IMR-90 (cell line): ENCODE measurements at regions not wholly inside any gene's neighbourhood (a gene's known extent, or its start where the extent isn't known, plus 50 kb on each side); places are given as distances from the start of the nearest gene placed in this dataset.

ENCODE experiments used
- ATAC-seq: fragments of 200-7000 bp; cut with Tn5 transposase; 2 replicates; pipeline ENCODE4 v1.9.1; 2020; ENCODE audit warnings: low read depth, mild to moderate bottlenecking, moderate library complexity
- BruUV-seq: library from RNA; stranded (reverse); fragments of 400-500 nt; replicated peaks from 2 replicates; lab custom pipeline; 2021; lab: Mats Ljungman, UMichigan
- CTCF ChIA-PET: fragments of 300-600 bp; formaldehyde crosslinking; extraction: SDS; loops from one replicate; lab custom pipeline; 2021; ENCODE audit warnings: antibody characterized with exemption; lab: Yijun Ruan, JAX
- POLR2A ChIA-PET: fragments of 300-600 bp; sonication (Branson Sonifier 250); formaldehyde crosslinking; loops from one replicate; lab custom pipeline; 2022; ENCODE audit warnings: antibody characterized with exemption; ENCODE audit not compliant: unreplicated experiment; lab: Charles Lee
- DNase-seq: peaks from one replicate; pipeline ENCODE4 v3.0.0; 2013
- H2AFZ ChIP-seq: replicated peaks from 2 replicates; pipeline ENCODE3; 2013; ENCODE audit warnings: low read length, mild to moderate bottlenecking; ENCODE audit not compliant: poor library complexity
- H2AK5ac ChIP-seq: 2 replicates; pipeline ENCODE4 v1.6.1; 2013; ENCODE audit warnings: low read depth, low read length, inconsistent platforms
- H2AK9ac ChIP-seq: replicated peaks from 2 replicates; pipeline ENCODE3; 2013; ENCODE audit warnings: mild to moderate bottlenecking, low read depth, low read length, moderate library complexity; ENCODE audit not compliant: poor library complexity
- H2BK120ac ChIP-seq: 2 replicates; pipeline ENCODE4 v1.6.1; 2013; ENCODE audit warnings: low read depth, low read length, inconsistent platforms
- H2BK15ac ChIP-seq: 3 replicates; pipeline ENCODE4 v1.6.1; 2013; ENCODE audit warnings: low read depth, low read length, inconsistent platforms
- H2BK20ac ChIP-seq: 2 replicates; pipeline ENCODE4 v1.6.1; 2013; ENCODE audit warnings: low read depth, mild to moderate bottlenecking, inconsistent platforms, low read length, moderate library complexity
- H2BK5ac ChIP-seq: 2 replicates; pipeline ENCODE4 v1.6.1; 2013; ENCODE audit warnings: mild to moderate bottlenecking, low read depth, low read length, inconsistent platforms; ENCODE audit not compliant: poor library complexity, severe bottlenecking
- H3K14ac ChIP-seq: replicated peaks from 2 replicates; pipeline ENCODE4 v1.6.1; 2013; ENCODE audit warnings: low read depth, low read length, inconsistent platforms
- H3K18ac ChIP-seq: 2 replicates; pipeline ENCODE4 v1.6.1; 2013; ENCODE audit warnings: low read depth, low read length, control low read depth
- H3K23ac ChIP-seq: 2 replicates; pipeline ENCODE4 v1.6.1; 2013; ENCODE audit warnings: low read depth, low read length, inconsistent platforms
- H3K27ac ChIP-seq: 2 replicates; pipeline ENCODE4 v1.5.1; 2013; ENCODE audit warnings: mild to moderate bottlenecking, control low read depth, low read length; ENCODE audit not compliant: insufficient read depth
- H3K27me3 ChIP-seq: 2 replicates; pipeline ENCODE4 v1.6.1; 2013; ENCODE audit warnings: low read length; ENCODE audit not compliant: control insufficient read depth, insufficient read depth
- H3K36me3 ChIP-seq: 2 replicates; pipeline ENCODE4 v1.6.1; 2013; ENCODE audit warnings: low read length, mixed read lengths; ENCODE audit not compliant: control insufficient read depth, insufficient read depth
- H3K4ac ChIP-seq: 2 replicates; pipeline ENCODE4 v1.6.1; 2013; ENCODE audit warnings: low read depth, low read length, inconsistent platforms
- H3K4me1 ChIP-seq: 2 replicates; pipeline ENCODE4 v1.6.1; 2013; ENCODE audit warnings: low read length, mixed read lengths; ENCODE audit not compliant: control insufficient read depth, insufficient read depth
- H3K4me2 ChIP-seq: 2 replicates; pipeline ENCODE4 v1.6.1; 2013; ENCODE audit warnings: low read depth, mild to moderate bottlenecking, control low read depth, low read length, moderate library complexity
- H3K4me3 ChIP-seq: 2 replicates; pipeline ENCODE4 v1.5.1; 2013; ENCODE audit warnings: low read depth, mild to moderate bottlenecking, control low read depth, low read length, moderate library complexity; ENCODE audit not compliant: insufficient read depth
- H3K56ac ChIP-seq: 2 replicates; pipeline ENCODE4 v1.6.1; 2013; ENCODE audit warnings: low read length, inconsistent platforms; ENCODE audit not compliant: insufficient read depth; ENCODE audit errors: extremely low read depth
- H3K79me1 ChIP-seq, 2 experiments: 2 replicates each; pipeline ENCODE4 v1.6.1; 2013; ENCODE audit warnings: low read length in 2 of 2, inconsistent platforms in 1 of 2, low read depth in 1 of 2
- H3K9ac ChIP-seq: 2 replicates; pipeline ENCODE4 v1.6.1; 2013; ENCODE audit warnings: low read depth, low read length, control low read depth
- H3K9me1 ChIP-seq: 2 replicates; pipeline ENCODE4 v1.6.1; 2013; ENCODE audit warnings: low read length, inconsistent platforms; ENCODE audit not compliant: insufficient read depth
- H3K9me3 ChIP-seq: 2 replicates; pipeline ENCODE4 v1.6.1; 2013; ENCODE audit warnings: low read length; ENCODE audit not compliant: control insufficient read depth, insufficient read depth
- H4K20me1 ChIP-seq: 2 replicates; pipeline ENCODE4 v1.6.1; 2013; ENCODE audit warnings: low read length, inconsistent platforms; ENCODE audit not compliant: insufficient read depth
- H4K5ac ChIP-seq: 2 replicates; pipeline ENCODE4 v1.6.1; 2013; ENCODE audit warnings: mild to moderate bottlenecking, low read depth, low read length, control low read depth
- H4K8ac ChIP-seq, 2 experiments: 2 replicates each; pipeline ENCODE4 v1.6.1; 2013; ENCODE audit warnings: low read depth in 2 of 2, low read length in 2 of 2, control low read depth in 1 of 2, inconsistent platforms in 1 of 2
- H4K91ac ChIP-seq: 2 replicates; pipeline ENCODE4 v1.6.1; 2013; ENCODE audit warnings: low read depth, low read length, inconsistent platforms; ENCODE audit not compliant: insufficient read depth
- BHLHE40 ChIP-seq: fragments of 150-350 bp; IDR thresholded peaks from 2 replicates; pipeline ENCODE4 v1.6.1; 2016; ENCODE audit warnings: mild to moderate bottlenecking, low read depth, low read length
- CEBPB ChIP-seq: IDR thresholded peaks from 2 replicates; pipeline ENCODE4 v1.6.1; 2012; ENCODE audit warnings: low read depth, low read length, improper control_type of control experiment
- CHD1 ChIP-seq: IDR thresholded peaks from 2 replicates; pipeline ENCODE4 v1.6.1; 2012; ENCODE audit warnings: low read depth, low read length, improper control_type of control experiment
- CTCF ChIP-seq: conservative IDR thresholded peaks from 2 replicates; pipeline ENCODE4 v1.5.1; 2012; ENCODE audit warnings: mild to moderate bottlenecking, low read depth, low read length, improper control_type of control experiment
- ELK1 ChIP-seq: fragments of 150-350 bp; IDR thresholded peaks from 2 replicates; pipeline ENCODE4 v1.6.1; 2016; ENCODE audit warnings: low read depth, mild to moderate bottlenecking, low read length, moderate library complexity, borderline replicate concordance
- FOS ChIP-seq: fragments of 150-350 bp; IDR thresholded peaks from 2 replicates; pipeline ENCODE4 v1.6.1; 2016; ENCODE audit warnings: low read depth, low read length
- MAFK ChIP-seq: IDR thresholded peaks from 2 replicates; pipeline ENCODE4 v1.6.1; 2012; ENCODE audit warnings: low read depth, low read length, improper control_type of control experiment
- MAZ ChIP-seq: IDR thresholded peaks from 2 replicates; pipeline ENCODE4 v1.6.1; 2012; ENCODE audit warnings: low read depth, mild to moderate bottlenecking, low read length, improper control_type of control experiment, moderate library complexity, borderline replicate concordance
- MXI1 ChIP-seq: IDR thresholded peaks from 2 replicates; pipeline ENCODE4 v1.6.1; 2012; ENCODE audit warnings: low read depth, mild to moderate bottlenecking, low read length, moderate library complexity, borderline replicate concordance
- NFE2L2 ChIP-seq: fragments of 150-350 bp; IDR thresholded peaks from 2 replicates; pipeline ENCODE4 v1.6.1; 2016; ENCODE audit warnings: low read depth, mild to moderate bottlenecking, low read length
- POLR2A ChIP-seq: IDR thresholded peaks from 2 replicates; pipeline ENCODE4 v1.6.1; 2012; ENCODE audit warnings: mild to moderate bottlenecking, low read depth, low read length
- RAD21 ChIP-seq: IDR thresholded peaks from 2 replicates; pipeline ENCODE4 v1.6.1; 2012; ENCODE audit warnings: low read length, improper control_type of control experiment
- RCOR1 ChIP-seq: IDR thresholded peaks from 2 replicates; pipeline ENCODE4 v1.6.1; 2012; ENCODE audit warnings: mild to moderate bottlenecking, low read length, improper control_type of control experiment; ENCODE audit not compliant: insufficient replicate concordance
- RFX5 ChIP-seq: IDR thresholded peaks from 2 replicates; pipeline ENCODE4 v1.8.0; 2012; ENCODE audit warnings: low read depth, mild to moderate bottlenecking, low read length, moderate library complexity
- SMC3 ChIP-seq: fragments of 150-350 bp; IDR thresholded peaks from 2 replicates; pipeline ENCODE4 v1.6.1; 2016; ENCODE audit warnings: low read depth, mild to moderate bottlenecking, antibody characterized with exemption, low read length, moderate library complexity
- USF2 ChIP-seq: fragments of 150-350 bp; IDR thresholded peaks from 2 replicates; pipeline ENCODE4 v1.6.1; 2017; ENCODE audit warnings: mild to moderate bottlenecking, antibody characterized with exemption, low read length, low read depth
- WGBS, 2 experiments: methylation state at CpG; one replicate each; pipeline versions ENCODE4 v1.1.5 to v1.1.7; 2013; ENCODE audit warnings: missing lambda C conversion rate in 2 of 2; ENCODE audit not compliant: insufficient read length in 1 of 2; ENCODE audit errors: extremely low coverage in 2 of 2; 5-methylcytosine and 5-hydroxymethylcytosine counted together
- dilution Hi-C: fragments of 300-500 bp; cut with HindIII; formaldehyde crosslinking; loops from one replicate; pipeline ENCODE4 v1.14.3; 2018; ENCODE audit warnings: low sequenced_read_pairs; ENCODE audit not compliant: unreplicated experiment
- in situ Hi-C: fragments of 300-500 bp; cut with MboI; formaldehyde crosslinking; loops from 3 replicates; pipeline ENCODE4 v1.14.3; 2019; ENCODE audit warnings: low sequenced_read_pairs, inconsistent platforms, mixed read lengths
- intact Hi-C: fragments of 100-400 bp; cut with micrococcal nuclease; formaldehyde crosslinking; loops from 2 replicates; pipeline ENCODE4 v1.10.0; 2022

GRCh38 chr10:64786989-64787388 is 1265.8 kb downstream of the REEP3 start:
- 0 to 100% methylated on average over 1 of the region's 2 CpGs for WGBS, 2 experiments
- Histone ChIP-seq H3K79me1 (no peaks in the 10 kb centered on the region), H2BK20ac (no peak overlapping the region), H2AK9ac (no peak overlapping the region), H2BK120ac (no peak overlapping the region), H4K20me1 (no peaks in the 10 kb centered on the region), H4K91ac (no peak overlapping the region), H2BK5ac (no peak overlapping the region), H4K5ac (no peak overlapping the region), H3K23ac (no peak overlapping the region), H3K4me1 (no peaks in the 10 kb centered on the region), H3K9ac (no peak overlapping the region), H4K8ac (no peak overlapping the region), H3K9me1 (no peaks in the 10 kb centered on the region), H3K27ac (no peak overlapping the region), H3K18ac (no peak overlapping the region), H2AFZ (no peak overlapping the region), H2BK15ac (no peak overlapping the region), H3K9me3 (peaks cover 7% of the 10 kb centered on the region), H3K4me3 (no peak overlapping the region), H2AK5ac (no peak overlapping the region), H3K27me3 (no peaks in the 10 kb centered on the region), H3K14ac (no peak overlapping the region), H3K4ac (no peak overlapping the region), H3K36me3 (no peaks in the 10 kb centered on the region), H3K4me2 (no peak overlapping the region), H3K56ac (no peak overlapping the region)
- TF ChIP-seq RAD21, result no peak
- TF ChIP-seq POLR2A, result no peak
- no peak for TF ChIP-seq CEBPB
- TF ChIP-seq NFE2L2, result no peak
- TF ChIP-seq BHLHE40, result no peak
- TF ChIP-seq MAZ, result no peak
- no peak for TF ChIP-seq FOS
- no peak for TF ChIP-seq MAFK
- no peak for TF ChIP-seq ELK1
- no peak for TF ChIP-seq SMC3
- no peak for TF ChIP-seq CTCF
- no peak for TF ChIP-seq RFX5
- TF ChIP-seq MXI1, result no peak
- no peak for TF ChIP-seq CHD1
- TF ChIP-seq RCOR1, result no peak
- no peak for TF ChIP-seq USF2
- BruUV-seq, result no TSS peak
- dilution Hi-C loops (no loop called here), in situ Hi-C loops (no loop called here), intact Hi-C loops (no loop called here)
- ChIA-PET POLR2A (no interaction called here), CTCF (no interaction called here)
- ATAC-seq (no peak), DNase-seq (no peak)
